NCI-H446 treated with DMSO at 0.1 percent for 48 hours (cell line): ENCODE measurements at regions not wholly inside any gene's neighbourhood (a gene's known extent, or its start where the extent isn't known, plus 50 kb on each side); places are given as distances from the start of the nearest gene placed in this dataset.
"Not testable (repeated sequence)": the region's sequence is repeated elsewhere in the genome, so short reads cannot be mapped to it uniquely, and the experiment has no call there.

Experiments
- DNase-seq: peaks from one replicate; lab custom pipeline; 2025; lab: John Stamatoyannopoulos, UW

GRCh38 chr7:94109556-94109955 lies 105.4 kb upstream of the BET1 start:
- DNase-seq, result no peak

- DNase-seq, result no peak
These were observed 106.9 kb upstream of the BET1 start for GRCh38 chr7:94111009-94111408.

DNA sequence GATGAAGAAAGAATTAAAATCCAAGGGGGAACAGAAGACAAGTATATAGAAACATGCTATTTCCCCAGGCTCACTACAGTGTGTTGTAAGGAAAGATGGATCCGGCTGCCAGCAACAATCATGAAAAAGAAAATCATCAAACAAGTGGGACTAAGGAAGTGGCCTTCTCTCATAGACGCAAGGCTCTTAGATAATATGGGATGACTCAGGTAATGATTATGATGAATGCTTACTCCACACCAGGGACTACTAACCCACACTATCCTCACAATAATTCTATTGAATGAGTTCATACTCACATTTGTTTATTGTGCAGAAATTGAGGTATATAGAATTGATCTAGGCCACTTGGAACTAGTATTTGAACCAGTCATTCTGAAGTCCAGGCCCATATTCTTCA lies 111.2 kb upstream of the BET1 start:
- no peak for DNase-seq

- no peak for DNase-seq
These were observed 119.0 kb upstream of the BET1 start for GRCh38 chr7:94123136-94123535.

DNA sequence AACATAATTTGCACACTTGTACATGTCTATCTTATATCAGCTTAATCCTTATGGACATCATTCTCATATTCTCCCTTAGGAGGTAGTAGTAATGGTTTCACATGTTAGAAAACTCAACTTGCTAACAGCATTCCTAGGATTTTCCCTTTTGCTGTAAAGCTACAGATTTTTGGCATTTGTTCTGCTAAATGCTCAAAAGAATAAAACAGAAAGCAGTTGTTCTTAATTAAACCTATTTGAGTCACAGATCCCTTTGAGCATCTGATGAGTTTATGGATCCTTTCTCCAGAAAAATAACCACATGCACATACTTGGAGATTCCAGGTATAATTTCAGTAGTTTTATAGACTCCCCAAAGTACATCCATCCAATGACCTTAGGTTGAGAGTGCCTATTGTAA lies 122.9 kb upstream of the BET1 start:
- DNase-seq, result no peak

DNA sequence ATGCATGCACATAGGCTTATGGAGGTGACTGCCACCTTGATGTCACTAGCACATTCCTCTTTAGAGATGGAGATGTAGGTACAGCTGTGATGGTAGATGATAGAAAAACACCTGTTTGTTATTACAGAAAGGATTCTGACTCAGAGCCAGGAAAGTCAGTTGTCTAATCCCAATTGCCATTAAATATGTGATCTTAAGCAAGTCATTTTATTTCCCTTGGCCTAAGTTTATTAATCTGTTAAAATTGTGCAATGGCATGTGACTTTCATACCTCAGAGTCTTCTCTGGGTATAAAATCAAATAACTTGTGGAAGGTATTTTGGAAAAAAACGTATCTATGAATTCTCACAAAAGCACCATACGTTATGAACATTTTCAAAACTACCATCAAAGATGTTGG lies 123.9 kb upstream of the BET1 start:
- DNase-seq, result no peak

DNA sequence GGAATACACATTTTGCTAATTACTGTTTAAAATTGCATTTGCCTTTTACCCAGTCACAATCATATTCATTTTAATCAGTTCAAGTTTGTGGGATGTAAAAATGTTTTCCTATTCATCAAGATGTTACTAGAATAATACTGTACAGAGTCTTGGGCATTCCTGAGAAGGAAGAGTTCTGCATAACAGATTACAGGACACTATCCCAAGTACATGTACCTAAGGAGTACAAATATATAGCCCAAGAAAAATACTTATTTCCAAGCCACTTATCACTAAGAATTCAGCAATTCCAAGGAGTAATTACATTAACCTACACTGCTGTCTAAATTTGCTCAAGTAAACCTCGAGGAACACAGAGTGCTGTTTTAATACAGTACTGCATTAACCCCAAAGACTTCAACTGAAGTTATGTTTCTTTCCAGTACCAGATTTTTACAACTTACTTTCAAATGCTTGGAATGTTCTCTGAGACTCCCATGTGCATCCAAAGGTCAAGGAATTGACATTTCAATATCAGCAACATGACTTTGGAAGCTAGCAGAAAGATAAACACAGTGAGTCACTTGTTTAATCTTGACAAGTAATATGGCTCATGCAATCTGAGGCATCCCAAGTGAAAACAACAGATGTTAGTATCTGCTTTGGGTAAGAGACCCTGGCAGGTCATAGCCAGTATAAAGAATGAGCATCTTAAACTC lies 125.4 kb upstream of the BET1 start:
- DNase-seq, result no peak

- no peak for DNase-seq
These were observed 126.6 kb upstream of the BET1 start for GRCh38 chr7:94130716-94131115.

DNA sequence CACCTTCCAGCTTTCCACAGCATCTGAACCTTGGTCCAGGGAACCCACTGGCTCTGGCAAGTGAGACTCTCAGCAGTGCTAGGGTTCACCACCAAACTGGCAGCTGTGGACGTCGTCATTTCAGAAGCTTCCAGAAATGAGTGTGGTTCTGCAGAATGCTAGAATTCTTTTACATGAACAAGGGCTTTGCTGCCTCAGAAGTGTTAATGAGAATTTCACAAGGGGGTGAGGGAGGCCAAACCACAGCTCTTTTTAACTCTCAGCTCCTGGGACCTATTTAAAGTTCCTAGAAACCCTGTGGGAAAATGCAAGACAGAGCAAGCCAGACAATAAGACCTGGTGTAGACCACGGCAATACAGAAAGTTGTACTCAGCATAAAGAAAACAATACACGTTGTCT lies 129.3 kb upstream of the BET1 start:
- no peak for DNase-seq

DNA sequence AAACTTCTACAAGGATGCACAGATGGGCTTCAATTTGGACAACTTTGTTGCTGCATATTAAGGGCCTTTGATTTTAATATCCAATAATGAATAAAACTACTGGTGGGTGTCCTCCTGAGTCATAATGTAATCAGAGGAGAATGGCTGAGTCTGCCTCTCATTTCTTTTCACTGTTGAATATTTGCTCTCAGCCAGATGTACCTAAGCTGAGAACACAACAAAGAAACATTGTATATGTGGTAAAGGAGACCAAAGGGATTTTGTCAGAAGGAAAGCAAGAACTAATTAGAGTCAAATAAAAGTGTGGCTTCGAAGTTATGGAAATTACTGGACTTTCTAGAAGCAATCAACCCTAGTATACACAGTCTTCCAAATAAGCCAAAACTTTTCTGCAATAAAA lies 131.0 kb upstream of the BET1 start:
- no peak for DNase-seq

GRCh38 chr7:94142281-94142680 lies 138.1 kb upstream of the BET1 start:
- no peak for DNase-seq

DNA sequence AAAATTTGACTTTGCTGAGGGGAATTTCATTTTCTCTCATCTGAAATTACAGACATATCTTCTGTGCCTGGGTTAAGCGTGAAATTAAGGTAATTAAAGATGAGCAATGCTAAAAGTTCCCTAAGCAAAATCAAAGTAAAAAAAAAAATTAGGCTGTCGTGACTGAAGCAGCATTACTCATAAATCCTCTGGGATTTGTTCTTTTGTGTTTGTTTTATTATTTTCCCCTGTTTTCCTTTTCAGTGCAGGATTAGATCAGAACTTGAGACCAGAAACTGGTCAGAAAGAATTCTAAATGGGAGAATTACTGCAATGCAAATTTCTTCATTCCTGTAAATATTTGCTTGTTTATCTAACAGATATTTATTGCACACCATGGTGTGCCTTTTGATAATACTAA lies 141.4 kb upstream of the BET1 start:
- no peak for DNase-seq

GRCh38 chr7:94146408-94146807 lies 142.3 kb upstream of the BET1 start:
- no peak for DNase-seq

DNA sequence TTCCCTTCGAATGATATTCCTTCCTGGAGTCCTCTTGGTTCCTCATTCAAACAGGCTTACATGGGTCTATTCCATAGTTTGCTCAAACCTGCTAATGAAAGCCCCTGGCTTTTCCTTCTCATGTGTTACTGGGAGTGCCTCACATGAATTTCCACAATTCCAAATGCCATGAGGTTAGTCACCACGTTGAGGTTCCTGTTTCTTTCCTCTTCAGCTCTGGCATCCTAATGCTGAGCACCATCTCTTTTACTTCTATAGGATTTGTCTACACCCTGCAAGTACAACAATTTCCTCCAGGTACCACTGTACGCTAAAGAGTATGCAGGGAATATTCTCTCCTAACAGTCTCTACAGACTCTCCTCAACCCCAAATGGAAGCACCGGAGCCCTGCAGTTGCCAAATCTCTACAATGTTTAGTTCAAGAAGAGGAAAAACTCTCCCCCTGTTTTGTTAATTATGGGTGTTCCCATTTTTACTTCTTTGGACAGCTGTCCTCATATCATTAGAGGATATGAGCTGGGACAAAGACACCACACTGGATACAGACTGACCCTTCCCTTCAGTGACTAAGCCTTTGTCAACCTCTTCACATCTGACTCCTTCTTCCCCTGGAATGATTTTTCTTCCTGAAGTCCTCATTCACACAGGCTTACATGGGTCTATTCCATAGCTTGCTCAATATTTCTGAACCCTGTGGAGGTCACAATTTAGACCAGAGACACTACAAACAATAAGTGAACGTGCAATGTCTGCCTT lies 145.8 kb upstream of the BET1 start:
- no peak for DNase-seq

DNA sequence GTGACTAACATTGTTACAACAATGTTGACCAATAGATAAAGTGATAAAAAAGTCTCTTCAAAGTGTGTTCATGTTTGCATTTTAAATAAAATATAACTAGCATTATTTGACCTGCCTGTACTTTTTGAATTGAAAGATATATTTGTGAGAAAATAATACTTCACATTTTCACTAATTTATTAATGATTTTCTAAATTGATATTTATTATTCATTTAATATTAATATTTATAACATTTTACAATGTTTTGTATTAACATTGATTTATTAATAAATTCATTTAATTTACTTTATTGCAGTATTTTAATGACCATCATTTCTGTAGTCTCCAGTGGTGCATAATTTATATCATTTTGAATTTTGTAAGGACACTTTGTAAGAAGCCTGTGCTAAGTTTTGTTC lies 150.0 kb upstream of the BET1 start:
- no peak for DNase-seq

- no peak for DNase-seq
These were observed 150.7 kb upstream of the BET1 start for GRCh38 chr7:94154858-94155257.

GRCh38 chr7:94157659-94158306 lies 153.6 kb upstream of the BET1 start:
- not testable (repeated sequence) for DNase-seq

GRCh38 chr7:94160719-94161435 lies 156.7 kb upstream of the BET1 start:
- DNase-seq, result no peak

DNA sequence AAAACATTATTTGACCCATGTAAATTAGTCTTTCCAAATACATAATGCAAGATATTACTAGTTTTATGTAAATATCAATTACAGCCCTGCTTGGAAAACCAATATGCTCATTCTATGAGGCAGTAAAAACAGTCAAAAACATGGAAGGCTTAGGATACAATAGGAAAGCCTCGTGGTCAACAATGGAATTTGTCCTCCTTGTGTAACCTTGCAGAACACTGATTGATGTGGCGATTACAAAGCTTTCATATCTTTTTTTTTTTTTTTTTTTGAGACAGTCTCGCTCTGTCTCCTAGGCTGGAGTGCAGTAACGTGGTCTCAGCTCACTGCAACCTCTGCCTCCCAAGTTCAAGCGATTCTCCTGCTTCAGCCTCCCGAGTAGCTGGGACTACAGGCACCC lies 157.3 kb upstream of the BET1 start:
- no peak for DNase-seq

GRCh38 chr7:94169682-94170081 lies 165.5 kb upstream of the BET1 start:
- DNase-seq, result no peak

DNA sequence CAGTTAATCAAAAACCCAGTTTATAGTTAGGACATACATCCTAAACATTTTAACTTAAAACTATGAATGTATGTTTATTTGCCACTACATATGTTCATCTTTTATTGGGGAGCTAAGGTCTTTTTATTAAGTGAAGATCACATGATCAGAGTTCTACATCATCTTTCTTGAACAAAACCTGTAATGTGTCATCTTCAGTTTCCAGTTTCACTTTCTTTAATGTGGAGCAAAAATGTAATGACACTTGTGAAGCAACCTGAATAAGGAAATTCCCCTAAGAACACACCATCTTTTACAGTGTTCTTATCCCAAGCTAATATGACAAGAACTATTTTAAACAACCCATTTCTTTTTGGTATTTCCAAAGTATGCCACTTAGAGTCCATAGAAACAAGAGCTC lies 166.7 kb upstream of the BET1 start:
- DNase-seq, result no peak

- DNase-seq, result no peak
These were observed 169.3 kb upstream of the BET1 start for GRCh38 chr7:94173436-94173835.

- no peak for DNase-seq
These were observed 170.2 kb upstream of the BET1 start for GRCh38 chr7:94174375-94174774.
